Chondrocyte (in vitro differentiated cells): ENCODE measurements at regions not wholly inside any gene's neighbourhood (a gene's known extent, or its start where the extent isn't known, plus 50 kb on each side); places are given as distances from the start of the nearest gene placed in this dataset.

Experiments used
- DNase-seq: peaks from one replicate; pipeline ENCODE4 v3.0.0; 2021; ENCODE audit warnings: mixed read lengths, low spot score
- H3K27ac Mint-ChIP-seq: one replicate; pipeline ENCODE4 v1.8.0; 2021; ENCODE audit warnings: mild to moderate bottlenecking, moderate library complexity, mixed read lengths; ENCODE audit not compliant: unreplicated experiment
- H3K27me3 Mint-ChIP-seq: 2 replicates; pipeline ENCODE4 v1.8.0; 2021; ENCODE audit warnings: low read depth, mixed read lengths
- H3K36me3 Mint-ChIP-seq: 2 replicates; pipeline ENCODE4 v1.8.0; 2021; ENCODE audit warnings: low read depth, mixed read lengths
- H3K4me1 Mint-ChIP-seq: 2 replicates; pipeline ENCODE4 v1.8.0; 2021; ENCODE audit warnings: low read depth, mild to moderate bottlenecking, mixed read lengths
- H3K4me3 Mint-ChIP-seq: one replicate; pipeline ENCODE4 v1.8.0; 2021; ENCODE audit warnings: mild to moderate bottlenecking, moderate library complexity, mixed read lengths; ENCODE audit not compliant: unreplicated experiment
- H3K9me3 Mint-ChIP-seq: 2 replicates; pipeline ENCODE4 v1.8.0; 2021; ENCODE audit warnings: low read depth, mixed read lengths
- TF ChIP-seq, protein P1 (sequence below): fragments of 200-600 bp; sonication (generic); IDR thresholded peaks from 2 replicates; pipeline ENCODE4 v1.5.0; 2021; ENCODE audit warnings: antibody characterized with exemption, mild to moderate bottlenecking, moderate library complexity

DNA sequence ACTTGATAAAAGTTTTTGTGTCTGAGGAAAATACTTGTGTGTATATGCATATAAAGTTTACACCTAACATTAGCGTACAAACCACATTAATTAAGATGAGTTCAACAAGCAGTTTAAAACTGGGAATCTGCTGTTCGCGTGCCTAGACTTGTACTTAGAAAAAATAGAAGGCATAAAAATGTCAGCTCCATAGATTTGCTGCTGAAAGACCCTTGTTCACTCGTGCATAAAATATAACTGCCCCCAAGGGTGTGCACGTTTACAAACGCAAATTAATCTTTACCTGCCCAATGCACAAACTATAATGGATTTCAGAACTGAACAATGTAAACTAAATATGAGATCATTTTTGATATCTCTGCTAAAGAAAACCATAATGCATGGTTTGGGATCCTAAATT, 392.3 kb upstream of the ADGRL2 start:
- Mint-ChIP-seq H3K4me1 (peaks cover 19% of the 10 kb centered on the region), H3K4me3 (no peak overlapping the region), H3K27me3 (no peaks in the 10 kb centered on the region), H3K27ac (no peak overlapping the region), H3K9me3 (peaks cover 6% of the 10 kb centered on the region), H3K36me3 (no peaks in the 10 kb centered on the region)
- no peak for DNase-seq
- TF ChIP-seq, protein P1, sequence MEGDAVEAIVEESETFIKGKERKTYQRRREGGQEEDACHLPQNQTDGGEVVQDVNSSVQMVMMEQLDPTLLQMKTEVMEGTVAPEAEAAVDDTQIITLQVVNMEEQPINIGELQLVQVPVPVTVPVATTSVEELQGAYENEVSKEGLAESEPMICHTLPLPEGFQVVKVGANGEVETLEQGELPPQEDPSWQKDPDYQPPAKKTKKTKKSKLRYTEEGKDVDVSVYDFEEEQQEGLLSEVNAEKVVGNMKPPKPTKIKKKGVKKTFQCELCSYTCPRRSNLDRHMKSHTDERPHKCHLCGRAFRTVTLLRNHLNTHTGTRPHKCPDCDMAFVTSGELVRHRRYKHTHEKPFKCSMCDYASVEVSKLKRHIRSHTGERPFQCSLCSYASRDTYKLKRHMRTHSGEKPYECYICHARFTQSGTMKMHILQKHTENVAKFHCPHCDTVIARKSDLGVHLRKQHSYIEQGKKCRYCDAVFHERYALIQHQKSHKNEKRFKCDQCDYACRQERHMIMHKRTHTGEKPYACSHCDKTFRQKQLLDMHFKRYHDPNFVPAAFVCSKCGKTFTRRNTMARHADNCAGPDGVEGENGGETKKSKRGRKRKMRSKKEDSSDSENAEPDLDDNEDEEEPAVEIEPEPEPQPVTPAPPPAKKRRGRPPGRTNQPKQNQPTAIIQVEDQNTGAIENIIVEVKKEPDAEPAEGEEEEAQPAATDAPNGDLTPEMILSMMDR: no peak

DNA sequence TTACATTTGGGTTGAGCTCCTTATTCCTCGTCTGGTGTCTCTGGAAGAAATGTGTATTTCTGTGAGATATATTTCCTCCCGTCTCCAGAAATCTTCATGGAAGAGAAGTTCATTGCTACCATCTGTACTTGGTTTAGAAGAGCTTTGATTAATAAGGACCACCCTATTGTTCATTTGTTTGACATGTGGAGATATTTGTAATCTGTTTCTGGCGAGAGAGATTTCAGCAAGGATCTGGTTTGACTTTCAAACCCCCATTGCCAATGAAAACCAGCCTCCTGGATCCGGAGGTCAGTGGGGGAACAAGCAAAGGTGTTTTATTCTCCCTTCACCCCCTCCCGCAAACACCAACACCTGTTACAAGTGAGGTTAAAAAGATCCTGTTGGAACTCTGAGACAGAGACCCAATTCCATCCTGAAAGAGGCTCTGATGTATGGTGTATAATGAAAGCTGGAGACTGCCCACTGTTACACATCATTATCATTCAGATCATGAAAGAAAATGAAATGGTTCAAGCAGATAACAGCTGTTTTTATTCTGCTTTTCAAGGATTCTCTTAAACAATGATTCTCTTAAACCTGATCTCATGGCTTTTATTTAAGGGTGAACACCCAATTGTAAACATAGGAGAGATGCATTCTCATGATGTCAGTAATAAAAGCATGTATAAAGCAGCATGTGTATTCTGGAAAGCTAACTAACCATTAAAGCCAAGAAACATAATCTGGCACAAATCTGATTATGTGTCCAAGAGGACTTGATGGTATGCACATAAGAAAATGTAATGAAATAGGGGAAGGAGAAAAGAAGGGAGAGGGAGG, 393.5 kb upstream of the ADGRL2 start:
- Mint-ChIP-seq H3K4me1 (peaks cover 19% of the 10 kb centered on the region), H3K27ac (no peak overlapping the region), H3K36me3 (no peaks in the 10 kb centered on the region)

GRCh38 chr1:81406292-81406999, 394.3 kb upstream of the ADGRL2 start:
- H3K27ac Mint-ChIP-seq: no peak overlapping the region
- TF ChIP-seq, protein P1: no peak
- no peak overlapping the region for H3K4me3 Mint-ChIP-seq

More for the DNA sequence above, 393.5 kb upstream of the ADGRL2 start:
- TF ChIP-seq, protein P1: no peak
- no peaks in the 10 kb centered on the region for H3K27me3 Mint-ChIP-seq
- no peaks in the 10 kb centered on the region for H3K9me3 Mint-ChIP-seq
- no peak overlapping the region for H3K4me3 Mint-ChIP-seq
- no peak for DNase-seq

GRCh38 chr1:81398041-81398440, 402.7 kb upstream of the ADGRL2 start:
- peaks cover 18% of the 10 kb centered on the region for H3K9me3 Mint-ChIP-seq
- H3K4me1 Mint-ChIP-seq: no peaks in the 10 kb centered on the region
- H3K27me3 Mint-ChIP-seq: no peaks in the 10 kb centered on the region
- no peak for DNase-seq
- no peak overlapping the region for H3K27ac Mint-ChIP-seq
- no peaks in the 10 kb centered on the region for H3K36me3 Mint-ChIP-seq
- TF ChIP-seq, protein P1: no peak
- H3K4me3 Mint-ChIP-seq: no peak overlapping the region

More at GRCh38 chr1:81406292-81406999, 394.3 kb upstream of the ADGRL2 start:
- Mint-ChIP-seq H3K4me1 (peaks cover 19% of the 10 kb centered on the region), H3K27me3 (no peaks in the 10 kb centered on the region), H3K36me3 (no peaks in the 10 kb centered on the region), H3K9me3 (no peaks in the 10 kb centered on the region)
- no peak for DNase-seq

DNA sequence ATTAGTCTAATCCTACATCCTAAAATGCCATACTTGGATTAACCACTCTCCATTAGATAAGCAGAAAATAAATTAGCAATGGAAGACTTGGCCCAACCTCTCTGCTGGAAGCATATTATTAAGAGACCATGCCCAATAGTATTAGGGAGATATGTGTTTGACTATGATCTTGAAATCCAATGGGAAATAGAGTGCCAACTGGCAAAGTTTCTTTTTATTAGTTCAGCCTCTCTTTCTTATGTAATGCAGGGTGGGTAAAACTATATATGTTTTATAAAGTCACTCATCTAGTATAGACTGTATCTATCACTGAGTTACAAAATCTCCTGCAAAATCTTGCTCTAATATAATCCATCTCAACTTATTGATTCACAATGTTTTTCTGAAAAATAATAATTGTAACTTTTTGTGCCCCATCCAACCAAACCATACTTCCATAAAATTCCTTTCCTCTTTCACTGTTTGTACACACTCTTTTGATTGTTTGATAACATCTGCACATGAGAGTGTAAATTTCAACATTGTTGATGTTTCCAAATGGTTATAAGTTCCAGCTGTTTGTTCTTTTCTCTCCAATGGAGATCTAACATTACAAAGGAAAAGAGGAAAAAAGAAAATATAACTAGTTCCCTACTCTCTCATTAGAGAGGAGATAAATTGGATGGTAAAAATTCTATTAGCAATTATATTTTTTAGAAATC, 408.1 kb upstream of the ADGRL2 start:
- no peaks in the 10 kb centered on the region for H3K4me1 Mint-ChIP-seq
- no peak overlapping the region for H3K4me3 Mint-ChIP-seq
- H3K27me3 Mint-ChIP-seq: no peaks in the 10 kb centered on the region
- DNase-seq: no peak
- H3K9me3 Mint-ChIP-seq: peaks cover 3% of the 10 kb centered on the region
- TF ChIP-seq, protein P1: no peak
- H3K27ac Mint-ChIP-seq: no peak overlapping the region
- no peaks in the 10 kb centered on the region for H3K36me3 Mint-ChIP-seq
